Common myeloid progenitor, CD34-positive (primary cell): ENCODE measurements at regions not wholly inside any gene's neighbourhood (a gene's known extent, or its start where the extent isn't known, plus 50 kb on each side); places are given as distances from the start of the nearest gene placed in this dataset.
"Not testable (repeated sequence)": the region's sequence is repeated elsewhere in the genome, so short reads cannot be mapped to it uniquely, and the experiment has no call there.

ENCODE experiments used
- CTCF ChIA-PET: fragments of 350-600 bp; sonication (Branson Sonifier 250); formaldehyde crosslinking; loops from one replicate; lab custom pipeline; 2021; ENCODE audit warnings: antibody characterized with exemption; lab: Charles Lee
- POLR2A ChIA-PET: fragments of 350-600 bp; sonication (Branson Sonifier 250); formaldehyde crosslinking; loops from one replicate; lab custom pipeline; 2021; ENCODE audit warnings: antibody characterized with exemption; lab: Charles Lee
- DNase-seq, 3 donors: peaks; one replicate each; pipeline versions ENCODE4 v3.0.0 to v3.0.0-alpha.2; 2013
- H3K27ac ChIP-seq, 2 experiments: 1 replicate in 1 of 2; 2 replicates in 1 of 2; pipeline ENCODE4 v1.7.0; 2013; ENCODE audit warnings: inconsistent platforms in 2 of 2, low read length in 2 of 2, mild to moderate bottlenecking in 2 of 2, low read depth in 1 of 2, moderate library complexity in 1 of 2; ENCODE audit not compliant: severe bottlenecking in 2 of 2, insufficient read depth in 1 of 2, poor library complexity in 1 of 2
- H3K27me3 ChIP-seq, 5 experiments: replicated peaks in 2 of 5; 1 replicate in 3 of 5; 2 replicates in 2 of 5; pipeline versions ENCODE4 v1.6.1 to v1.7.0; 2013; ENCODE audit warnings: low read length in 4 of 5, mild to moderate bottlenecking in 2 of 5, moderate library complexity in 2 of 5, inconsistent platforms in 1 of 5; ENCODE audit not compliant: insufficient read depth in 5 of 5, control insufficient read depth in 4 of 5
- H3K36me3 ChIP-seq, 4 experiments: 1 replicate in 2 of 4; 2 replicates in 2 of 4; pipeline versions ENCODE4 v1.6.1 to v1.7.0; 2013; ENCODE audit warnings: low read length in 3 of 4, control low read depth in 1 of 4, mild to moderate bottlenecking in 1 of 4; ENCODE audit not compliant: control insufficient read depth in 4 of 4, insufficient read depth in 4 of 4
- H3K4me1 ChIP-seq, 4 experiments: 1 replicate in 3 of 4; 2 replicates in 1 of 4; pipeline versions ENCODE4 v1.6.1 to v1.7.1; 2013; ENCODE audit warnings: low read length in 3 of 4, mild to moderate bottlenecking in 3 of 4, control low read depth in 1 of 4, inconsistent platforms in 1 of 4, moderate library complexity in 1 of 4; ENCODE audit not compliant: control insufficient read depth in 4 of 4, insufficient read depth in 4 of 4; ENCODE audit errors: control extremely low read depth in 1 of 4
- H3K4me3 ChIP-seq, 7 experiments: 1 replicate in 4 of 7; 2 replicates in 3 of 7; pipeline versions ENCODE4 v1.5.1 to v1.7.0; 2013; ENCODE audit warnings: mild to moderate bottlenecking in 7 of 7, low read length in 6 of 7, moderate library complexity in 6 of 7, inconsistent platforms in 2 of 7, low read depth in 2 of 7, control low read depth in 1 of 7; ENCODE audit not compliant: insufficient read depth in 4 of 7, control insufficient read depth in 1 of 7; ENCODE audit errors: extremely low read depth in 1 of 7
- H3K9me3 ChIP-seq, 5 experiments: 1 replicate in 4 of 5; 2 replicates in 1 of 5; pipeline versions ENCODE4 v1.6.1 to v1.7.1; 2013; ENCODE audit warnings: low read length in 4 of 5, mild to moderate bottlenecking in 2 of 5, inconsistent platforms in 1 of 5, low read depth in 1 of 5, moderate library complexity in 1 of 5; ENCODE audit not compliant: control insufficient read depth in 4 of 5, insufficient read depth in 2 of 5; ENCODE audit errors: control extremely low read depth in 1 of 5
- WGBS: methylation state at CpG from one replicate; pipeline ENCODE4 v1.1.5; 2013; ENCODE audit not compliant: insufficient coverage; 5-methylcytosine and 5-hydroxymethylcytosine counted together

GRCh38 chr3:59372346-59372745 lies 322.5 kb upstream of the CFAP20DC start:
- Histone ChIP-seq H3K27ac (no peak overlapping the region), H3K9me3 (no peaks in the 10 kb centered on the region), H3K36me3 (no peaks in the 10 kb centered on the region), H3K27me3 (no peaks in the 10 kb centered on the region), H3K4me1 (peaks cover 0 to 6% (median 2%) of the 10 kb centered on the region in 4 experiments), H3K4me3 (no peak overlapping the region)
- CTCF ChIA-PET = interaction anchor here (0.6 kb wide), 1 partner anchor 484 kb away, joined by 3 read pairs; no protein-coding TSS in a partner anchor
- POLR2A ChIA-PET = no interaction called here
- 72% methylated on average over 3 of the region's 3 CpGs for WGBS
- no peak for DNase-seq

DNA sequence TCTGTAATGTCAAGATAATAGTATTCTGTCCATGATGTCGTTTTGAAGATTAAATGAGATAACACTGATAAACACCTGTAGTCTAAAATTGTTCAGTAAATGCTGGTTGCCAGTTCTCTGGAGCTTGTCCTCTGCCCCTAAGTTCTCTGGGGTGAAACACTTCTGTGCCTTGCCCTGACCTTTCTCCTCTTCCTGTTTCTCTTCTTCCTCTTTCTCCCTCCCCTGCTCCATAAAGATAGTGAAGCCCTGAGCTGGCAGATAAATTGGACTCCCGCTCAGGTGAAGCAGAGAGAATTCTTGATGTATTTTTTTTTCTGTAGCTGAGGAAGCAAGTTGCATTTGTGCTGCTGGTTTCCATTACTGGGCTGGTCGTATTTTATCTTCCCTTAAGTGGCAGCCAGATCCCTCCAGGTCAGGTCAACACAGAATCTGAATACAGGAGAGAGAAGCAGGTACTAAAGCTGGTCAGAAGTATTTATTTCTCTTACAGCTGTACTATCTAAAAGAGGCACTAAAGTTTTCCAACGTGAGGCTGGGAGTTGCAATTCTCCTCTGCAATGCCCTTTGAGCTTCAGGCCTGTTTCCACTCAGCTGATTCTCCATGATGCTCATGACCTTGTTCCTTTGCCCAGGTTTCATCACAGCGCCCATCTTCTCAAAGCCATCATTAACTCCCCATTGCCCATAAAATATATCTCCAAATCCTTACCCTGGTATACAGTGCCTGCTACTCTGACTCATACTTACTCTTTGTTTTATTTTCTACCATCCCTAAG lies 319.3 kb upstream of the CFAP20DC start:
- ChIA-PET POLR2A (no interaction called here), CTCF (no interaction called here)
- no peak overlapping the region for H3K4me3 ChIP-seq
- peak in 1 of 3 donors; percentile 6 for DNase-seq
- H3K9me3 ChIP-seq = peaks cover 0 to 6% (median 0%) of the 10 kb centered on the region in 5 experiments
- H3K4me1 ChIP-seq = peaks cover 0 to 9% (median 5%) of the 10 kb centered on the region in 4 experiments
- no peaks in the 10 kb centered on the region for H3K36me3 ChIP-seq
- no peaks in the 10 kb centered on the region for H3K27me3 ChIP-seq
- no peak overlapping the region for H3K27ac ChIP-seq
- WGBS = 88% methylated on average over 2 of the region's 5 CpGs

DNA sequence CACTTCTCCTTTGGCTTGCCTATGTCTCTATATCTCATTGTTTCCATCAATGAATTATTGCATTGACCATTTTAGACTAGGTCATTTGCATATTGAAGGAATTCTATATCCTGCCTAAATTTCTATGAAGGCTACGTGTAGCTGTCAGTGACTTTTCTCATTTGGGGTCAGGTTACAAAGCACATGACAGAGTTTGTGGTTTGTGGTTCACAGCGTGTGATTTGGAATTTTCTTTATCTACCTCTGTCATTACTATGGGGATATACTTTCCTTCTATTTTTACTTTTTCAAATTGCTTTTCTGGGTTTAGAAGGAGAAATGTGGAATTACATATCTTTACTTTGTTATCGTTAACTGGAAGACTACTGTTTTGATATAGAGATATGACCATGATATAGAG lies 317.3 kb upstream of the CFAP20DC start:
- no peak overlapping the region for H3K4me3 ChIP-seq
- no peaks in the 10 kb centered on the region for H3K36me3 ChIP-seq
- peak; percentile 4 to 49 (median 37) for DNase-seq
- H3K27me3 ChIP-seq = no peaks in the 10 kb centered on the region
- 0% methylated on average over 1 of the region's 3 CpGs for WGBS
- no peak overlapping the region for H3K27ac ChIP-seq
- ChIA-PET POLR2A (no interaction called here), CTCF (no interaction called here)
- H3K9me3 ChIP-seq = peaks cover 0 to 6% (median 0%) of the 10 kb centered on the region in 5 experiments
- peaks cover 0 to 9% (median 5%) of the 10 kb centered on the region in 4 experiments for H3K4me1 ChIP-seq

- peaks cover 0 to 6% (median 0%) of the 10 kb centered on the region in 5 experiments for H3K9me3 ChIP-seq
Measured at GRCh38 chr3:59366218-59366617, 316.4 kb upstream of the CFAP20DC start.

GRCh38 chr3:59364496-59364895 lies 314.7 kb upstream of the CFAP20DC start:
- DNase-seq = no peak
- H3K4me1 ChIP-seq = peaks cover 0 to 9% (median 5%) of the 10 kb centered on the region in 4 experiments
- WGBS = no CpG with 5 or more reads among the region's 4 CpGs
- H3K27ac ChIP-seq = no peak overlapping the region
- H3K27me3 ChIP-seq = no peaks in the 10 kb centered on the region
- no peaks in the 10 kb centered on the region for H3K36me3 ChIP-seq
- peaks cover 0 to 8% (median 0%) of the 10 kb centered on the region in 5 experiments for H3K9me3 ChIP-seq
- no peak overlapping the region for H3K4me3 ChIP-seq
- ChIA-PET POLR2A (no interaction called here), CTCF (no interaction called here)

More at GRCh38 chr3:59366218-59366617, 316.4 kb upstream of the CFAP20DC start:
- no peak overlapping the region for H3K27ac ChIP-seq
- H3K4me1 ChIP-seq = peaks cover 0 to 9% (median 5%) of the 10 kb centered on the region in 4 experiments
- CTCF ChIA-PET = no interaction called here
- POLR2A ChIA-PET = no interaction called here
- no peak for DNase-seq
- no peaks in the 10 kb centered on the region for H3K27me3 ChIP-seq
- 100% methylated on average over 1 of the region's 2 CpGs for WGBS
- no peaks in the 10 kb centered on the region for H3K36me3 ChIP-seq
- no peak overlapping the region for H3K4me3 ChIP-seq

GRCh38 chr3:59360312-59360711 lies 310.5 kb upstream of the CFAP20DC start:
- H3K9me3 ChIP-seq, DNase-seq, H3K4me3 ChIP-seq, POLR2A ChIA-PET, H3K4me1 ChIP-seq, H3K27ac ChIP-seq, CTCF ChIA-PET, H3K36me3 ChIP-seq, H3K27me3 ChIP-seq: not testable (repeated sequence)
- WGBS = 97% methylated on average over 7 of the region's 8 CpGs

DNA sequence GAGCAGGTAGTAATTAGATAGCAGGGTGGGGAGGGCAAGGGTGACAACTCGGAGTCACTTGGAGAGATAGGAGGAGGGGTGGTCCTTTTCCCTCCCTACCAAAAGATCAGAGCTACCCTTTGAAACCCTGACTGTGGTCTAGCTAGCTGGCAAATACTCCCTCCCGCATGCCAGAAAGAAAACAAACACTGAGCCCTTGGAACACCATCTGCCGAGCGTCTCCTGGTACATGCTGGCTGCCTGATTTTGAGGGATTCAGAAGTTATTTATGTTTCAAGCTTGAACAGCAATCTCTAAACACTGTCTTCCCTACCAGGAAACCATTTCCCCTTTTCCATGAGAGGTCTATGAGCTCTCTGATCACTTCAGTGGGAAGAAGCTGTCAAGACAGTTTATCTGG lies 291.6 kb upstream of the CFAP20DC start:
- no peaks in the 10 kb centered on the region for H3K9me3 ChIP-seq
- WGBS = 100% methylated on average over 3 of the region's 4 CpGs
- H3K27ac ChIP-seq = no peak overlapping the region
- no peak overlapping the region for H3K4me3 ChIP-seq
- no peaks in the 10 kb centered on the region for H3K4me1 ChIP-seq
- DNase-seq = no peak
- no peaks in the 10 kb centered on the region for H3K36me3 ChIP-seq
- CTCF ChIA-PET = no interaction called here
- POLR2A ChIA-PET = no interaction called here
- H3K27me3 ChIP-seq = no peaks in the 10 kb centered on the region
